T follicular helper cell (primary cell): ENCODE measurements at regions not wholly inside any gene's neighbourhood (a gene's known extent, or its start where the extent isn't known, plus 50 kb on each side); places are given as distances from the start of the nearest gene placed in this dataset.
"Not testable (repeated sequence)": the region's sequence is repeated elsewhere in the genome, so short reads cannot be mapped to it uniquely, and the experiment has no call there.

Source experiments
- DNase-seq: peaks from one replicate; pipeline ENCODE4 v3.0.0-alpha.2; 2020; ENCODE audit warnings: low read depth

- DNase-seq = not testable (repeated sequence)
Observed at GRCh38 chr4:118502967-118503366, 150.2 kb upstream of the PRSS12 start.

- DNase-seq = not testable (repeated sequence)
Observed at GRCh38 chr4:118504927-118505326, 152.1 kb upstream of the PRSS12 start.

DNA sequence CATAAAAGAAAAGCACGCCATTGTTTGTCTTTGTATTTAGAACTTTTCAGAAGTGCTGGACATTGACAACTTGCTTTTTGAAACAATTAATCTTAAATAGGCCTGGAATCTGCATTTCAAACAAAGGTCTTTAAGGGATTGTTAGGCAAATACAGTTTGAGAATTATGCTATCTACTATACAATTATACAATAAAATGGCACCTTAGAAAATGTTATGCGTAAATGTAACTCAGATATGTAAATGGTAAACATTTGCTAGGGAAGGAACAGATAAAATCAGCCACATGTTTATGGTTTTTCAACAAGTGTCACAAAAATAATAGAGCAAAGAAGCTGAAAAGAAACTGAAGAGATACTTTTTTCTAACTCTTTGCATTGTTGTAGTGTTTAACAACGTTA is 152.7 kb upstream of the PRSS12 start:
- not testable (repeated sequence) for DNase-seq

DNA sequence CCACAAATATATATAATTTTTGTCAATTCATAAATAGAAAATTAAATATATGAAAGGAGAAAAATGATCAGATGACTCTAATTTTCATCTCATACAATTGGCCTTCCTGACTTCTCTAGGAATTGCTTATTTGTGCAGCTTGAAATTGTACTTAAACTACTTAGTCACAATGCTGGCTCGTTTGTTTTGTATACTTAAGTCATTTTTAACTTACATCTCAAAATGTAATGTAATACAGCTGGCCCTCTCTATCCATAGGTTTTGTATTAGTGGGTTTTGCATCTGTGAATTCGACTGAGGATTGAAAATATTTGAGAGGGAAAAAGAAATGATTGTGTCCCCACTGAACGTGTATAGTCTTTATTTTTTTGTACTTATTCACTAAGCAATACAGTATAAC is 160.1 kb upstream of the PRSS12 start:
- not testable (repeated sequence) for DNase-seq

DNA sequence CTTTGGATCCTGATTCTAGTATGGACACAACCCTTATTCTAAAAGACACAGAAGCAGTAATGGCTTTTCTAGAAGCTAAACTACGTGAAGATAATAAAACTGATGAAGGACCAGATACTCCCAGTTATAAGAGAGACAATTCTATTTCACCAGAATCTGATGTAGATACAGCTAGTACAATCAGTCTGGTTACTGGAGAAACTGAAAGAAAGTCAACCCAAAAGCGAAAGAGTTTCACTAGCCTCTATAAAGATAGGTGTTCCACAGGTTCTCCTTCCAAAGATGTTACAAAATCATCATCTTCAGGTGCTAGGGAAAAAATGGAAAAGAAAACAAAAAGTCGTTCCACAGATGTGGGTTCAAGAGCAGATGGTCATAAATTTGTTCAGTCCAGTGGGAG is 161.5 kb upstream of the PRSS12 start:
- DNase-seq = not testable (repeated sequence)

- not testable (repeated sequence) for DNase-seq
Observed at GRCh38 chr4:118516107-118516506, 163.3 kb upstream of the PRSS12 start.

GRCh38 chr4:118530107-118530506 is 155.1 kb upstream of the METTL14 start:
- not testable (repeated sequence) for DNase-seq

DNA sequence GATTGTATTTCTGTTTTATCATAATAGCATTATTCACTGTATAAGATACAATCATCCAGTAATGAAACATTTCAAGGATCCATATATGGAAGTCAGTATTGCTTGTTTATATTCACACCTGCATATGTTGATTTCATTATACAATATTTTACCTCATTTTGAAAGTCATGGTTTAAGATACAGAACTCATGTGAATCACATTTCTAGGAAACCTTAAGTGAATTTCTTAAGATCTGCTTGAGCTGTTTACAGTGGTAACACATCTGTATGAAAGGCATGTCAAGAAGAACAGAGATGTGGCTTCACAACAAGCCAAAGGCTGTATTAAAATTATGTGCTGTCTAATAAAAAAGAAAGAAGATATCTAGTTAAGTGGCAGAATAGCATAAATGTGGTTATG is 153.2 kb upstream of the METTL14 start:
- DNase-seq = not testable (repeated sequence)

DNA sequence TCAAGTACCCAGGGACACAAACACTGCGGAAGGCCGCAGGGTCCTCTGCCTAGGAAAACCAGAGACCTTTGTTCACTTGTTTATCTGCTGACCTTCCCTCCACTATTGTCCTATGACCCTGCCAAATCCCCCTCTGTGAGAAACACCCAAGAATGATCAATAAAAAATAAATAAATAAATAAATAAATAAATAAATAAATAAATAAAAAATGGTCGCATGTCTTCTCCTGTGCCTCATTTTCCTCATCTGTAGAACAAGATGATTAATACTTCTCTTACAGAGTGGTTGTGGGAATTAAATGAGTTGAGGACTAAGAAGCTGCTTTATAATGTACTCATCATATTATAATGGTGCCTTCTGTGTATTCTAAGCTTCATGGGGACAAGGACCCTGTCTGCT is 149.4 kb upstream of the METTL14 start:
- not testable (repeated sequence) for DNase-seq

DNA sequence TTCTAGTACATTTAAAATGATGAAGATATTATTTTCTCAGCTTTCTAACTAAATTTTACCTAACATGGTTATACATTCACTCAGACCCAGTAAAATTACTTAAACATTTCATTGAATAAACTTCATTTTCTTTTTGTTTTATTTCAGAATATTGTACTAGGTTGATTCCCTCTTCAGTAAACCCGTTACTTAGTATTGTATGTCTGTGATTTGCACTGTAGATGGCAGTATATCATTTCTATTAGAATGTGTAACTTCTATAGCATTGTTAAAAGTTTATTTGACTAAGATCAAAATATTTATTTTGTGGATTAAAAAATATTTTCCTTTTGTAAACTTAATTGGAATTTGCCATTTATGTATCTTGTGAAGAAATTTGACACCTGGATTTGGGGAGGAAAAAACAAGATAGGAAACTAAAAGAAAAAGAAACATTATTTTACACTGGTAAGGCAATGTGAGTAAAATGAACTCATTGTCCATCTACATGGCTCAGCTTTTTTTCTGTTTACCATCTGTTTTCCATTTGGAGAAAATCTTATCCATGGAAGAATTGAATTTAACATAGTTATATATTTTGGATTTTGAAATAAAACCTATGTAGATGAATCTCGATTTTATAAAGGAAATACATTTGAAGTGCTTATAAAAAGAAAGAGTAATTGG is 145.6 kb upstream of the METTL14 start:
- not testable (repeated sequence) for DNase-seq

- DNase-seq = not testable (repeated sequence)
Observed at GRCh38 chr4:118556576-118556975, 128.6 kb upstream of the METTL14 start.

DNA sequence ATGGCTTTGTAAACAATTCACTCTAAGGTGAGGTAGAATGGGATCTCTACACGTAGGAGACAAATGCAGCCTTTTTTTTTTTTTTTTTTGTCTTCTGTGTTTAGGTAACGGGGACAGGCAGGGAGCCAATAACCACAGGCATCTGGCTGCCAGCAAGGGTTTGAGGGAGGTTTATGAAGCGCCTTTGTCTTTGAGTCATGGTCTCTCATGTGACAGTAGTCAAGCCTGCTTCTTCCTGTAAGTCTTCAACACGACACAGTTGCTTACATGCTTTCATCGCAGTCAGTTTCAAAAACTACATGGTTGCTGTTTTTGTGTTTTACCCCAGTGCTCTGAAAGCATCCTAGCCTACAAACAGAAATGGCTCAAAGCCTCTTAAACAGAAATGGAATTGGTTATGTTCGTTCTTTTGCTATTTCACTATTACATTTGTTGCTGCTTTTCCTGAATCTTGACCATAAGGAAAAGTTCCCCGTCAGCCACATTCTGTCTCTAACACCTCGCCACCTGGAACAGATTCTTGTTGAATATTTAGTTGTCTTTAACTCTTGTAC is 127.8 kb upstream of the METTL14 start:
- DNase-seq = no peak

DNA sequence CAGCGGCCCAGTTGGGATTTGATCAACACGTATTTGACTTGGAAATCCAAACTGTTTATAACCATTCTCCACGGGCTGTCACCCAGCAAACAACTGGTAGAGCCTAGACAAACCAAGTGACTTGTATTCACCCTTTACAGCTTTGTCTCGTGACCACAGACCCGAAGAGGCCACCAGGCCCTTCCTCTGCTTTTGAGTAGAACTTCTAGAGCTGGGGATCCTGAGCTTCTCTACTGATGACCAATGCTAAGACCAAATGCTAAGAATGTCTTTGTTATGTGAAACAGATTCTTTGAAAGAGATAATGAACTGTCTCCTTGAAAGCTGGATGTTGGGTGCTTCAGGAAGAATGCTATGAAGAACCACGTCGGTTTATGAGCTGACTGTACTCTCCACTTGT is 127.0 kb upstream of the METTL14 start:
- not testable (repeated sequence) for DNase-seq

DNA sequence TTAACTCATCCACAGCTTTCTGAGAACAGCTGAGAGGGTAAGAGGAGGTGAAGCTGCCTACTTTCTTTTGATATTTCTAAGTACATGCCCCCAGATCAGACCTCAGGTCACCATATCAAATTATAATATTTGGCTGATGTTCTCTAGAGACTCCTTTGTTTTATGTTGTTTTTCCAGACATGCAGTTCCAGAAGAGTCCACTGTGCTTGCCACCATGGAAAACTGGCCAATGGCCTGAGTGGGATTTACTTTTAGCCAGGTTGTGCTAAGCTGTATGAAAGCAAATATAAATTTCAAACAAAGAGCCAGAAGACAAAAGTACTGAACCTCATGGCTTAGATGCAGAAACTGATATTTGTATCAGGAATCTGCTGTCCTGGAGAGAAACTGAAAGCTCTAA is 123.6 kb upstream of the METTL14 start:
- DNase-seq = not testable (repeated sequence)

- not testable (repeated sequence) for DNase-seq
Observed at GRCh38 chr4:118566003-118566513, 119.1 kb upstream of the METTL14 start.

- not testable (repeated sequence) for DNase-seq
Observed at GRCh38 chr4:118572991-118573390, 112.2 kb upstream of the METTL14 start.

- not testable (repeated sequence) for DNase-seq
Observed at GRCh38 chr4:118574251-118574913, 110.8 kb upstream of the METTL14 start.

- not testable (repeated sequence) for DNase-seq
Observed at GRCh38 chr4:118575057-118575456, 110.1 kb upstream of the METTL14 start.

DNA sequence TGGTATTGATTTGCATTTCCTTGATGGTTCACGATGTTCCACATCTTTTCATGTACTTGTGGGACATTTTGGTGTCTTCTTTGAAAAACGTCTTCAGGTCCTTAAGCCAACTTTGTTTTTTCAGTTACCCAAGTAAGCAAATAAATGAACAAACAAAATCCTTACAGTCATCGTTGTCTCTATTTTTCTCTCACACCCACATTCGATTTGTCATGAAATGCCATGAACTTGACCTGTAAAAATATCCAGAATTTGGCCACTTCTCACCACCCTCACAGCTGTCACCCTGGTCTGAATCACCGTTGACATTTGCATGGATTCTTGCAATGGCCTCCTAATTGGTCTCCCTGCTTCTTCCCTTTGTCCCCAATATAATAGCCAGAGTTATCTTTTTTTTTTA is 109.5 kb upstream of the METTL14 start:
- DNase-seq = not testable (repeated sequence)

DNA sequence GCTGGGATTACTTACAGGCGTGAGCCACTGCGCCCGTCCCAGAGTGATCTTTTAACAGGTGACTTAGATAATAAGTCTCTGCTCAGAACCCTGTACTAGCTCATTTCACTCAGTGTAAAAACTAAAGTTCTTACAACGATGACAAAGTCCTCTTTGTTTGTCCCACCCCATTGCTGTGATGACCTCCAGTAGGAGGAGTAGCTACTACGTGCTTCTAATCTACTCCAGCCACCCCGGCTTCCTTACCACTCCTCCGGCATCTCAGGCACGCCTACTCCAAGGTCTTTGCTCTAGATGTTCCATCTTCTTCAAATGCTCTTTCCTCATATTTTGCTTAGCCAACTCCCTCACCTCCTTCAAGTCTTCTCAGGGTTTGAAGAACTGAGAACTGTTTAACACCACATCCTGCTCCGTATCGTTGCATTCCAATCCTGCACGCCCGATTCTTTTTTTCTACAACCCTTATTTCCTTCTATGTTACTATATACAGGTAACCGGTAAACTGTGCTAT is 108.4 kb upstream of the METTL14 start:
- not testable (repeated sequence) for DNase-seq

DNA sequence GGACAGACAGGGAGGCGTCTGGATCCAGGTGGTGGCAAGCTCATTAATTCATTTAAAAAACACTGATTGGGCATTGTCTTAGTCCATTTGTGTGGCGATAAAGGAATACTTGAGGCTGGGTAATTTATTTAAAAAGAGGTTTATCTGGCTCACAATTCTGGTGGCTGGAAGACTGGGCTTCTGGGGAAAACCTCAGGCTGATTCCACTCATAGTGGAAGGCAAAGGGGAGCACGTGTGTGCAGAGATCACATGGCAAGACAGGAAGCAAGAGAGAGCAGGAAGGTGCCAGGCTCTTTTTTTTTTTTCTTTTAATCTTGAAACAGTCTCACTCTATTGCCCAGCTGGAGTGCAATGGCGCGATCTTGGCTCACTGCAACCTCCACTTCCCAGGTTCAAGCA is 100.2 kb upstream of the METTL14 start:
- no peak for DNase-seq

DNA sequence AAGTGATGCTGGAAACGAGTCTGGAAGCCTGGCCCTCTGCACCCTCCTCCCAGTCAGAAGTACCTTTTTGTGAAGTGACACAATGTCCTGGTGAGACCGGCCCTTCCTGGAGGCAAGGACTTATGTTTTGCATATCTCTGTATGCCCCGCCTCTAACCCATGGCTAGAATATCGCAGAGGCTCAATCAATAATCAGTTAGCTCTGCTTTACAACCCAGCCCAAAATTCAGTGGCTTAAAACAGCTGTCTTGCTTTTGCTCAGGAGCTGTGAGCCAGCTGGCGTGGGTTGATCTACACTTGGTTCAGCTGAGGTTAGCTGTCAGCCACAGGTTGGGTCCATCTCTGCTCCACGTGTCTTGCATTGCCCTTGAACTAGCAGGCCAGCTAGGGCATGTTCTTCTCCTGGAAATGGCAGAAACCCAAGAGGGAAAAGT is 98.8 kb upstream of the METTL14 start:
- no peak for DNase-seq
